ENCODE measurements at regions not wholly inside any gene's neighbourhood (a gene's known extent, or its start where the extent isn't known, plus 50 kb on each side); places are given as distances from the start of the nearest gene placed in this dataset.

DNA sequence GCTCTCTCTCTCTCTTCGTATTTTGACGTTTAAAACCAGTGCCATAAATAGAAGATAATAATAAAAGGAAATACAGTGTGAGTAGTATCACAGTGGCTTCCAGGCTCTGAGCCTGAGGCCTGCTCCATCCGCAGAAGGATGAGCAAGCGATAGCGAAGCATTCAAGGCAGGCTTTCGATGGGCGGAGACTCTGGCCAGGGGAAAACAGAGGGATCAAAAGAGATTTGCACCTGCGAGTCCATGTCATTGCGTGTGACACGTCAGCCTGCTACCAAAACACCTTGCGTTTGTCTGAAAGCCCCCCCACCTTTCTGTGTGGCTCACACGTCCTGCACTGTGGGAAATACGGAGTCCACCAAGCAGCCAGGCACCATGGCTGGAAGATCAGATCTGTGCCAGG lies 377.3 kb upstream of the SULF2 start:
- no peak for DNase-seq

DNA sequence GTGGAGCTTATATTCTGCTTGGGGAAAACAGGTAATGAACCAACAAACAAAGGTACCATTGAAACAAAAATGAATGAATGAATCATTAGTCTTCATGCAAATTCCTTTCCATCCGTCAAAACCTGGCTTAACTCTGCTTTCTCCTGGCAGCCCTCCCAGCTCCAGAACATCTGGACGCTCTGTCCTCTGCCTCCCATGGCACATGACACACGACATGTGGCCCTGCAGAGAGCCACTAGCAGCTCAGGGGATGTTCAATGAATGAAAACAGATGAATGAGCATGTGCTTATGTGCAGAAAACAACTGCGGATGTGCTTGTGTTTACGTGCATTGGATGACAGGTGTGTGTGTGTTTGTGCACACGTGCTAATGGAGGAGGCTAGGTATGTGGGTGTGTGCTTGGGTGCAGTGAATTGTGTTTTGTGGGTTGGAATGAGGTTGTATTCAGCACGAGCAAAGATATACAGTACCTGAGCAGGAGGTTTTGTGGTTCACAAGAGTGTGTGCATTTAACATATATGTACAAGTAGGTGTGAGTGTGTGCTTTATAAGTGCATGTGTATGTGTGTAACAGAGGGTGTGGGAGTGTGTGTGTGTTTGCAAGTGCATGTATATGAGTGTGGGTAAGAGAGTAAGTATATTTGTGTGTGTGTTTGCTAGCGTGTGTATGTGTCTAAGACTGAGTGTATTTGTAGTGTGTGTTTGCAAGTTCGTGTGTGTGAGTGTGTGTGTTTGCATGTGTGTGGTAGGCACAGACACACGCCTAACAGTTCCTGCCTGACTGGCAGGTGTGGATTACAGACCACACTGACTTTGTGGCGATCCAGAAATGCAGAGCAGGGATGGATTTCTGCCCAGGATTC lies 374.1 kb upstream of the SULF2 start:
- no peak for DNase-seq

DNA sequence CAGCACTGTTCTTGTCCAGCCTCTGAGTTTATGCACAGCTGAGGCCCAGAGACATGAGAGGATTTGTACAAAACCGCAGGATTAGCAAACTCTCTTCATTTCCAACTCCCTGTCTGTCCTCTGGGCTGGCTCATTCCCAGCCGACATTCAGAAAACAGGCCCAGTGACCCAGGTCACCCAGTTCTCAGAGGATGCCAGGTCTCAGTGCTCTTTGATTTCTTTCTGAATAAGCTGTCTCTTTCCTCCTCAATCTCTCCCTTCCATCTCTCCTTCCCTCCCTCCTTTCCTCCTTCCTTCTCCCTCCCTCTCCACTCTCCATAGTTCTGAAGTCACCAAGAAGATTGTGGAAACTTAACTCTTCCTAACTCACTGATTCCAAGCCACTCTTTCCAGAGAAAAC lies 372.7 kb upstream of the SULF2 start:
- peak in 22 of 51 donors; percentile 6 to 62 (median 20) for DNase-seq

DNA sequence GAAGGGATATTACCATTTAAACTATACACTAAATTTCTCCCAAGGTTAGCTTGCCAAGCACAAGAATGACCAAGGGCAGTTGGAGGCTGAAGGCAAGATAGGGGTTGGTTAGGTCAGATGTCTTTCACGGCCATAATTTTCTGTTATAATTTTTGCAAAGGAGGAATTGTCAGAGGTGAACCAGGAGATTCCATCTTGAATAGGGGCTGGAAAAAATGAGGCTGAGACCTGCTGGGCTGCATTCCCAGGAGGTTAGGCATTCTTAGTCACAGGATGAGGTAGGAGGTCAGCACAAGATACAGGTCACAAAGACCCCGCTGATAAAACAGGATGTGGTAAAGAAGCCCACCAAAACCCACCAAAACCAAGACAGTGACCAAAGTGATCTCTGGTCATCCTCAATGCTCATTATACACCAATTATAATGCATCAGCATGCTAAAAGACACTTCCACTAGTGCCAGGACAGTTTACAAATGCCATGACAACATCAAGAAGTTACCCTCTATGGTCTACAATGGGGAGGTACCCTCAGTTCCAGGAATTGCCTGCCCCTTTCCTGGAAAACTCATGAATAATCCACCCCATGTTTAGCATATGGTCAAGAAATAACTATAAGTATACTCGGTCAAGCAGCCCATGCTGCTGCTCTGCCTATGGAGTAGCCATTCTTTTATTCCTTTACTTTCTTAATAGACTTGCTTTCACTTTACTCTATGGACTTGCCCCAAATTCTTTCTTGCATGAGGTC lies 371.8 kb upstream of the SULF2 start:
- DNase-seq: no peak

DNA sequence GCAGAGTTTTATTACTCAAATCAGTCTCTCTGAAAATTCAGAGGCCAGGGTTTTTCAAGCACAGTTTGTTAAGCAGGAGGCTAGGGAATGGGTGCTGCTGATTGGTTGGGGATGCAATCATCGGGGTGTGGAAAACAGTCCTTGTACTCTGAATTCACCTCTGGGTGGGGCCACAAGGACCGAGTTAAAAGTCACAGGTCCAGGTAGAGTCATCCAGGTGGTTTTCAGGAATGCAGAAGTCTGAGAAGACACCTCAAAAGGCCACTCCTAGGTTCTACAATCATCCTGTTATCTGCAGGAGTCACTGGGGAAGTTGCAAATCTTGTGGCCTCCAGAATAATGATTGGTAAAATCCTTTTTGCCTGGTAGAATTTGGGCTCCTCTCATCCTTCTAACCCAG lies 371.2 kb upstream of the SULF2 start:
- DNase-seq: no peak

DNA sequence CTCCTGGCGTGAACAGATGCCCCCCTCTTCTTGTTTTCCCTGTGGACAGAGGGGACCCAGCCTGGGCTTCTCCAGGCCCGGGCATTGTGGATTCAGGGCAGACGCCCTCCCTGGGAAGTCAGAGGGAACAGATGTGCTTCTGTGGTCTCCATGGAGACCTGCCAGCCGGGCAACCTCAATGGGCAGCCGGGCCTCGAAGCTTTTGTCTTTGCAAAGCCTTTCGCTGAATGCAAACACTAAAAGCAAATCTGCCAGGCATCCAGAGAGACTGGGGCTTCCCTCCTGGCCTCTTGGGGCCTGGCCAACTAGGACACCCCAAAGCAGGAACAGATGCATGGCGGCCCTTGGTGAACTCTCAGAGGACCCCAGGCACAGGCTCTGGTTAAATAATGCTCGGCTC lies 370.0 kb upstream of the SULF2 start:
- peak in 44 of 51 donors; percentile 7 to 87 (median 50) for DNase-seq

DNA sequence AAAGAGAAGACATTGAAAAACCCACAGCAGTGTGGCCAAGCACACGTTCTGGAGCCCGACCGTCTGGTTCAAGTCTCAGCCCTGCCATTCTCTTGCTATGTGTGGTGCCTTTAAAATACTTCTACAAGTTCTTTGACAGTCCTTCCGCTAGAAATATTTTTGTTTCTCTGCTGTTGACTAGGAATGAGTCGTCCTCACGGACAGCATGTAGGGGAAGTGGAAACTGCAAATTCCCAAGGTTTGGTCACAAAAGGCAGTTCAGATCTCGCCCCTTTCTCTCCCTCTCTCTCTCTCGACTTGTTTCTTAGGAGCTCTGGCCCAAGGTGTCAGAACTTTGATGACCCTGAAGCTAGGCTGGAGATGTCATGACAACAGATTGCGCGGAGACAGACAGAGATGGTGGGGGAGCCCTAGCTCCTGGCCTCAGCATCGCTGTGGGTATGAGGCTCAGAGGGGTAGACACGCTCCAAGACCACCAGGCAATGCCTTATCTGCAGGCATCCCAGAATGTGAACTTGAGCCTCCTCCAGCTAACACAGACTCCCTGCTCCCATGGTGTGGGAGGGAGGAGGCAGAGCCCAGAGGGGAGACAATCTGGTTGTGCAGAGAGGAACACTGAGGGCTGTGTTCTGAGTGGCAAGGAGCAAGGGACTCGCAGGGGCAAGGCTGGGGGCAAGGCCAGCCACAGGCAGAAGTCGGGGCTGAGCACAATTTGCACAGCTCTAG lies 368.9 kb upstream of the SULF2 start:
- peak in 1 of 51 donors; percentile 4 for DNase-seq

DNA sequence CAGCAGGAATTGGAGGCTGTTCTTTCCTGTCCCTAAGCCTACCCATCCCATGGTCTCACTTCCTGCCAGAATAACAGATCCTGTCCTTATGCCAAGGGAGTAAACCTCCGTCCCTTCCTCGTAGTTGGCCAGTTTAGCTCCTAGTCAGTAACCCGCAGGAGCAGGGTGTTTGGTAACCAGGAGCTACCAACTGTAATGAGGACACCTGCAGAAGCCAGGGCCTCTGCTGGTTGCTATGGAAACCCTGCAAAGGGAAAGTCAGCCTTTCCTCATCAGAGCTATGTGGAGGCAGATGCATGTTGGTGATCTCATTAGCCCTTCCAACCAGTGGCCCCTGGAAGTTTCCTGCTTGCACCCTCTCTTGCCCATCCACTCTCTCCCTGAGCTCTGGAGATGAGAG lies 368.2 kb upstream of the SULF2 start:
- DNase-seq: peak in 20 of 51 donors; percentile 5 to 53 (median 18)

DNA sequence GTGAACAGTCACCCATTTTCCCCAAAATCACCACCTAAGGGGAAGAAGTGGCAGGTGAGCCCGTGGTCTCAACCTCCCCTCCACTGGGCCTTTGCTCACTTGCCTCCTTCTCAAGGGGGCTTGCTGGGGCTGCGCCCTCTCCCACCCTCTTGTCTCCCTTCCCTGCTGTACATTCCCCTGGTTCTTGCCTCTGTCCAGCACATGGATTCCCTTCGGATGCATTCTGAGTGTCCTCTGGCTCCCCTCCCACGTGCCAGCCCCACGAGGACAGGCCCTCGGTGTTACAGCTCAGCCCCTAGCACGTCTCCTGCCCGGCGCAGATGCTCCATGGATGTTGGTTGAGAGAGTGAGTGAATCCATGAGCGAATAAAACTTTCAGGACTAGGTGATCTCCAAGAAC lies 367.8 kb upstream of the SULF2 start:
- no peak for DNase-seq

DNA sequence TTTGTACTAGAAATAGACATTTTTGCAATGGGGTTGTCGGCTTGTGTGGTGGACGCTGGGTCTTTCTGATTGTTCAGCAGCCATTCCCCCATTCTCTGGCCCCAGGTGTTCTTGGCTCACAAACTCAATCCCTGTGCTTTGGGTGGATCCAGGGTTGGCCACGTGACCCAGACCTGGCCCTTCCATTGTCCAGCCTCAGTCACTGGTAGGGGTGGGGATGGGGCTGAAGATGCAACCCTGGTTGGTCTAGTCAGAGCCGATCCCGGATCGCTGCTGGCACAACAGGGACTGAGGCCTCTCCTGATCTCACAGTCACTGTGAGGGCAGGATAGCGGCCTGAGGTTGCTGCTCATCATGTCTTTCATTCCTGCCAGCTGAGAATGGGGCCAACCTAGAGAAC lies 365.3 kb upstream of the SULF2 start:
- no peak for DNase-seq

DNA sequence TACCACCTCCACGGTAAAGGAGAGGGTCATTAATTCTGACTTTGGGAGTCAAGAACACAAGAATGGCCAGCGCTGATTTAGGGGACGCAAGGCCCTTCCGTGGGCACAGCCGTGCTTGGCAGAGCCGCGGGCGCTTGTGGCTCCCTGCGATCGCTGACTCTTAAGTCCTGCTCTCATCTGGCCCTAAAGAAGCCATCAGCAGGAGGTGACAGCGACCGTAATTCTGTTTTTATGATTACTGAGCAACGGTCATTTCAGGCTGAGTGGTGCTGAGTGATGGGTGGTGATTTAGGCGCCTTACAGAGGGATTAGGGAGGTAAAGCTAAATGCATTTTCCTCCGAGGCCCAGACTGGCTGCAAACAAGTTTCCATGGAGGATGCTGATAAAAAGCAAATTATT lies 364.6 kb upstream of the SULF2 start:
- DNase-seq: no peak

DNA sequence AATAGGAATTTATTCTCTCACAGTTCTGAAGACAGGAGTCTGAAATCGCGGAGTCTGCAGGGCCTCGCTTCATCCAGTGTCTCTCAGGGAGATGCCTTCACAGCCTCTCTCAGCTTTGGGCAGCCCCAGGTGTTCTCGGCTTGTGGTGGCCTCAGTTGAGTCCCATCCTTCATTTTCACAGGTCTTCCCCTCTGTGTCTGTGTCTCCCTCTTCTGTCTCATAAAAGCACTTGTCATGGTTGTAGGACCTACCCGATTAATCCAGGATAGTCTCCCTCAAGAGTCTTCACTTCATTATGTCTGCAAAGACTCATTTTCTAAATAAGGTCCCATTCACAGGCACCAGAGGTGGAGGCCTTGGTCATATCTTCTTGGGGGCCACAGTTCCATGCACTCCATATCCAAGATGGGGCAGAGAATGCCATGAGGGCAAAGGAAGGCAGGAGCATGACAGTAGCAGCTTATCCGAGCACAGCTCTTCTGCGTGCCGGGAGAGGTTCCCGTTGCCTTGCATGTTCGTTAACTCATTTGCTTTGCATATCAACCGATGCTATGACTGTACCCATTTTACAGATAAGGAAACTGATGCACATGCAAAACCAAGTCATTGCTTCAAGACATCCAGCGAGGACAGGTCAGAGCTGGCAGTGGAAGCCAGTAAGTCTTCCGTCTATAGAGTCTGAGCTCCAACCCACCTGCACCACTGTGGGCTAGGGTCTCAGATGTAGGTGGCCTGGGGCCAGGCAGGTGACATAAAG lies 363.8 kb upstream of the SULF2 start:
- no peak for DNase-seq

DNA sequence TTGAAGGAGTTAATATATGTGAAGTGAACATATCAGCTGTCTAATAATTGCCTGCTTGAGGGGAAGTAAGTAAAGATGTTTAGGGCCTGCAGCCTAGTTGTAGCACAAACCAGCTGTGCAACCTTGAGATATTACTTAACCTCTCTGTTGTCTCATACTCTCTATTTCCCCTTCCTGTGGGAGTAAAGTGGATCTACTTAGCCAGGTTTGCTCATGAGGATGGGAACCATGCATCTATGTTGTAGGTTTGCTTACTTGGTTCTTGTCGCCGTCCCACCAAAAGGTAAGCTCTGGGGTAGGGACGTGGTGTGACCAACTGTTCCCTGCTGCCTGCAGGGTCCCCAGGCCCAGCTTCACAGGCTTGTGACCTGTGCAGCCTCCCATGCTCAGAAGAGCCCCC lies 362.7 kb upstream of the SULF2 start:
- DNase-seq: no peak

DNA sequence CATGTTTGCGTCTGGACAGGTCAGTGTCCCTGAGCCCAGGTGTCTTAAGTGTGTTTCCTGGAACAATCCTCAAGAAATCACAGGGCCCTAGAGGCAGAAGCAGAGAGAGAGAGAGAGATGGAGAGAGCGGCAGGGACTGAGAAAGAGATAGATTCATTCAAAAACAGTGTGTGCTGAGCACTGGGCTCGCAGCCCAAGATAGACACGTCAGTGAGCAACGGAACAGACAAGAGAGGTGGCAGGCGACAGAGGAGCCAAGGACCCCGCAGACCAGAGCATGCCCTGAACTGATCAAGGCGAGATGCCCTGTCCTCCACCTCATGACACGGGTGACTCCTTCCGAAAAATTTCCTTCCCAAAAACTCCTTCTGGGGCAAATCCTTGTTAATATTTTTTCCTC lies 362.0 kb upstream of the SULF2 start:
- DNase-seq: peak in 5 of 51 donors; percentile 7 to 22 (median 19)

DNA sequence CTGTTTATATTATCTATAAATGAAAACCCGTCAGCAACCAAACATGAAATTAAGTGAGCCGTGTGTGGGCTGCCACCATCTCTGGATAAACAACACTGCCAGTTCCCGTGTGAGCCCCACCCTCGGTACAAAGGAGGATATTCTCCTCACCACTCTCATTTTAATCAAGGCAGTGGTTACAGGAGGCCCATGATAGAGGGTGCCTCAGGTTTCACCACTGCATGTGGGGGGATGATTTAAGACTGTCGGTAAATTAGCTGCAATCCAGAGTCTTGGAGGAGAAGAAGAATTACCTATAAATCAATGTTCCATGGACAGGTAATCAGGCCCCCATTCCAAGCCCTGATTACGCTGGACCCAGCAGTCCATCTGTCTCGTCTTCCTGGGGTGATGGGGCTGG lies 361.6 kb upstream of the SULF2 start:
- no peak for DNase-seq

DNA sequence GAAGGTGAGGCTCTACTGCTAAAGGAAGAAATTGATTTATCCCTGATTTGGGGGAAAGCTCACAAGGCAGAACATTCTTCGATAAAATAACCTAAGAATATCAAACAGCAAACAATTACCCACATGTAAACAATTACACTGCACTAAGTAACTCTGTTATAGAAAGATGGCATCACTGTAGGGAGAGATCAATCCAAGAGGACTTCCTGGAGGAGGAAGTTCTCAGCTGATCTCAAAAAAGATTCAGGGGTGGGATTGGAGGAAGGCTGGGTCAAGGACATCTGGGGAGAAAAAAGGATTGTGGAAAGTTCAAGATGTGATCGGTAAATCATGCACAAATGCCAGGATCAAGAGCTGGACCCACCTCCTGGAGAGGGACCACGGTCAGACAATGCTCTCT lies 361.0 kb upstream of the SULF2 start:
- no peak for DNase-seq

DNA sequence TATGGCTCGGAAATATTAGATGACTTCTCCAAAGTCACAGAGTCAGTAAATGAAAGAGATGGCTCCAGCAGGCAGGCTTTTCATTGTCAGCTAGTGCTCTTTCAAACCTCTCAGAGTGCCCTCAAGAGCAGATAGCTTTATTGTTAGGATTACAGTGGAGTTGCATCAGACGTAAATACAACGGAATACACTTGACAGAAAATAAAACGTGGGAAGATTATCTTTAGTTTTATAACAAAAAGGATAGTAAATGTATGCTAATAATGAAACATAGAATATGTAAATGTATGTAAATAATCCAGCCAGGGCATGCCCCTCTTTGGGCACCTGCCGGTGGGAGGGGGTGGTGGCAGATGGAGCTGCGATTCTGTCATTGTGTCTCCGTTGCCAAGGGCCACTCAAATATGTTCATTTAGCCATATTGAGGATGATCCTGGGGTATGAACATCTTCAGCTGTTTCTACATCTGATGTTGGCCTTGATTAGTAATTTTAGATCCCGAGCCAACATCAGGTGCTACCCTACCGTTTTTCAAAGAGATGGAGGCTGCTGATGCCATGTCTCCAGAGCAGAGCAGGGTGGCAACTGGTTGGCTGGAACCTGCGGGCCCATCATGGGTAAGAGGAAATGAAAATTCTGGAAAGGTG lies 358.3 kb upstream of the SULF2 start:
- no peak for DNase-seq

DNA sequence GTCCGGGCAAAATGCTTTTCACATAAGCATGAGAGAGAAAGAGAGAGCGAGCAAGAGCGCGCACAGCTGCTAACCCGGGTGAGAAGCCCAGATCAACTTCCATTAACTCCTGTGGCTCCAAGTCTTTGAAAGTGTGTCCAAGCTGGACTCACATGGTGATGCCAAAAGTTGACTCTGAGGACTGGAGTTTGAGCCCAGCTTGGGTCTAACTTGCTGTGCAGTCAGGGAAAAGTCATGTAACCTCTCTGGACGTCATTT lies 357.2 kb upstream of the SULF2 start:
- DNase-seq: no peak

DNA sequence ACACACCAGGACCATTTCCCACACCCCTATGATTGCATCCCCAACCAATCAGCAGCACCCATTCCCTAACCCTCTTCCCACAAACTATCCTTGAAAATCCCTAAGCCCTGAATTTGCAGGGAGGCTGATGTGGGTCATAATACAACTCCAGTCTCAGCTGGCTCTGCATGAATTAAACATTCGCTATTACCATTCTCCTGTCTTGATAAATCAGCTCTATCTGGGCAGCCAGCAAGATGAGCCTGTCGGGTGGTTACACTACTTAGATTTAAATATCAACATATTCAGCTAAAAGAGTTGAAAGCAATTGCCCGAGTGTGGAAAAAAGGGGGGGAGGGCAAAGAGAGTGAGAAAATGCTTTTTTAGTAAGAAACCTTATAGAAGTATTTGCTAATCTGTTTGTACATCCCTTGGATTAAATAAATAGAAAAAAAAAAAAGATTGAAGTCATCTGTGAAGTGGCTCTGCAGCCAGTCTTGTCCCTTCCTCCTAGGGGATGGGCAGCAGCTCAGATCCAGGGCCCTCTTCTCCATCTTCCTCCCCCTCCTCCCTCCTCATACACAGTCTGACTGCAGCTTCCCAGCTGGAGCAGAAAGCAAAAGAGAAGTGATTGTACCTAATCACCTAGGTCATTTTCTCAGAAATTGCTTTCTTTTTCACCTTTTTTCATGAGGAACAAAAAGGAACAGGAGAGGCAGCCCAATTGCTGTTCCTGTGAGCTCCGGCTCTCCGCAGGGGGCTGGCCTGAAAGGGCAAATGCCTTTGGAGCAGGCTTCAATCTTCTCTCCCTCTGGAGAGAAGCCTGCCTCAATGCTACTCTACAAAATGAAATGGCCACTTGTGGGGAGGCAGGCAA lies 356.6 kb upstream of the SULF2 start:
- DNase-seq: no peak

Measured in hypothalamus (tissue), 51 donors.